ENCODE measurements at regions not wholly inside any gene's neighbourhood (a gene's known extent, or its start where the extent isn't known, plus 50 kb on each side); places are given as distances from the start of the nearest gene placed in this dataset.

DNA sequence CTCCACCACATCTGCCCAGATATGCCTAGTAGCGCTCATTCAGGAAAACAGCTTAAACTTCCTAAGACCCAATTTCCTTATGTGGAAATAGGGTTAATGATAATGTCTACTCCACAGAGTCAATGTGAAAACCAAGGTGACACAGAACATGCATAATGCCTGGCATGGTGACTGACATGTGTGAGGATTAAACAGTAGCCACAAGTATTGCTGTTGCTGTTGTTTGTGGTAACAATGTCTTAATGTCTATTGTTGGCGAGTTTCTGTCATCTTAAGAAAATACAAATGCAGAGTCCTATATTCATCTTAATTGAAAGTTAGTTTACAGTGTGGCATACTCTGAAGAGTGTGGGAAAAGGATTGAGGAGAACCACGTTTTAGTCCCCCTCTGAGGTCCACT lies 75.6 kb upstream of the NGF start:
- no peak for DNase-seq (ENCODE audit: low read depth)

DNA sequence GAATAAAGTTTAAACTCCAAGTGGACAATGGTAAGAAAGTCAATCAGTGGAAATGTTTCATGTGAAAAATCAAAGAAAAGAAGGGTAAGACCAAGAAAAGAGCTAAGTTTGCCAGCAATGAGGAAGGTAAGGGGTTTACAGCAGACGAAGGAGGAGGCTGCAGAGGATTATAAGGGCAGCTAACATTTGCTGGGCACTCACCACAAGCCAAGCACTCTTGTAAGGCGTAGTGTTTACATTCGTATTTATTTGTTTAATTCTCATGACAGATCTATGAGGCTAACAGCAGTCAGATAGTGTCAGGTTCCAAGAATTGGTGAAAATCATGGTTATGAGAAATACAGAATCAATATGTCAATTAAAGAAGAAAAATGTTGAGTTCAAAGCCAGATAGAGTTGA lies 75.2 kb upstream of the NGF start:
- DNase-seq (ENCODE audit: low read depth), result no peak

DNA sequence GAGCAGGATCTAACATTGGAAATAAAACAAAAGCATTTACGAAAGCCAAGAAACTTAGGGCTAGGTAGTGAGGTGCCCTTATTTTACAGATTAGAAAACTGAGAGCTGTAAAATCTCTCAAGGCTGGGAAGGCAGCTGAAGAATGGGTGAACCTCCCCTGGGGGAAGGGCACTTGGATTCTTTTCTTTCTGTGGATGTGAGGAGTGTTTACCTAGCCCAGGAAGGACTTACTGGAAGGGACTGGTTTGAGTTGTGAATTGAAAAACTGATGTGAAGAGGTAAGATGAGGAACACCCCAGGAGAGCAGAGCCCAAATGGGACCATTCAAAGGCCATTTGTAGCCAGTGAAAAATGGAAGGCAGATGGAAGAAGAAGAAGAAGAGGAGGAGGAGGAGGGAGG lies 74.7 kb upstream of the NGF start:
- no peak for DNase-seq (ENCODE audit: low read depth)

DNA sequence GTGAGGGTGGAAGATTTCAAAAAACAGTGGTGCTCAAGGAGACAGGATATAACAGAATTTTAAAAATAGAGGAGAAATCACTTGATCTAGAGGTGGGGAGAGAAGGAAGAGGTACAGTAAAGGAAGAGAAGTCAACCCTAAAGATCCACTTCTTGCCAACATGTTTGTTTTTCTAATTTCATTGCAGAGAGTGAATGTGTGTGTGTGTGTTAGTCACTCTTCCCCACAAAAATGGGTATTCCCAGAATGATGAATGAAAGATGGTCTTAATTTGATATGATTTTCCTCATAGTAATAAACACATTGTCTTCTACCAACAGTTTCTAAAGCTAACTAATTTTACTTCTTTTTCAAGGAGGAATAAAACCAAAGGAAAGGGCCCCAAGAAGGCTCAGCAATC lies 74.2 kb upstream of the NGF start:
- DNase-seq (ENCODE audit: low read depth), result peak; percentile 66

DNA sequence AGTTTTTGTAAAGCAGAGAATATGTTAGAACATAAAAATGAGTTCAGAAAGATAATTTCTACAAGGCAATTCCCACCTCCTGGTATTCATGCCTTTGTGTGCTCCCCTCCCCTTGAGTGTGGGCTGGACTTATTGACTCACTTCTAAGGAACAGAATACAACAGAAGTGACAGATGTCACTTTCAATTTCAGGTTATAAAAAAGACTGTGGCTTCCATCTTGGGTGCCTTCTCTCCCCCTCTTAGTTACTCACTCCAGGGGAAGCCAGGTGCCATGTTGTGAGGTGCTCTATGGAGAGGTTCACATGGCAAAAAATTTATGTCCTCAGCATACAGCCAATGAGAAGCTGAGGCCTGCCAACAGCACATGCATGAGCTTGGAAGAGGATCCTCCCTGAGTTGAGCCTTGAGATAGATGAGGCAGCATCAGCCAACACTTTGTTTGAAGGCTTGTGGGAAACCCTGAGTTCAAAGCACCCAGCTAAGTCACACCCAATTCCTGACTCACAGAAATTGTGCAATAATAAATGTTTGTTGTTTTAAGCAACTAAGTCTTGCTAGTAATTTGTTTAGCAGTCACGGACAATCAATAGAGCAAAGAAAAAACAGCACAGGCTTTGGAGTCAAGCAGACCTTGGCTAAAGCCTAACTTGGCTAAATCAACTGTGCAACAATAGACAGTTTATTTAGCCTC lies 73.5 kb upstream of the NGF start:
- peak; percentile 87 for DNase-seq (ENCODE audit: low read depth)

DNA sequence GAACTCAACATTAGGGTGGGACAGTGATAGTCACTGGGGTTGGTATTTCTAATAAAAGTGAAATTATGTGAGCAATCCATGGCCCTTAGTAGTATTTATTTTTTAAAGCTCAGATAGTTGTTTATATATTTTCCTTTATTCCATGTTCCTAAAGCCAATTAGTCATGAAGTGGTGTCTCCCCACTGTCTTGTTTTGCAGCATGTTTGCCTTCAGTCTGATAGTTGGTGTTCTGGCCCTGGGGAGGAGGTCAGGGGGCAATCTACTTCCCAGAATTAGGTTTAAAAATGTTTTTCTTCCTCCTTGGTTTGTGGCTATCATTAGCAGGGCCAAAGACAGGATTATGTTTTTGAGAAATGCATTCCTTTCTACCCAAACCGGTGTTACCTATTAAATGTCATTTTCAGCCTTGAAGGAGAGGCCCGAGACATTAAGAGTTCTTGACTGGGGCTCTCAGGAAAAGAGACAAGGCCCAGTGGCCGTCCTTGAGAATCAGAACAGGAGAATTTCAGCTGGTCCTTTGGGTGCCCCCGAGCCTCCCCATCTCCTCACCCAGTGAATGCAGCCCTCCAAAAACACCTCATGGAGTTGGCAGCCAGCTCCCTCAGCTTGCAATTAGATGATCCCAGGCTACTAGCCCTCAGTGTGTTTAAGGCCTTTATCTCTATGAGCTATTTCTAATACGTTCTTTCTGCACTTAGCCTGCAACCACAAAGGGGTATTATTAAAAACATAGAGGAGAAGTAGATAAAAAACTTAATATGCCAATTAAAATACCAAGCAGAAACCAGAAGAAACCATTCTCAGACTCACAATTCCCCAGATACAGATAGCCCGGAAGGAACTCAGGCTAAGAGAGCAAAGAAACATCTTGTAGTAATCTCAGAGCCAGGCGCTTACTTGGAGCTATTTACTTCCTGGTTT lies 71.3 kb upstream of the NGF start:
- peak; percentile 82 for DNase-seq (ENCODE audit: low read depth)

DNA sequence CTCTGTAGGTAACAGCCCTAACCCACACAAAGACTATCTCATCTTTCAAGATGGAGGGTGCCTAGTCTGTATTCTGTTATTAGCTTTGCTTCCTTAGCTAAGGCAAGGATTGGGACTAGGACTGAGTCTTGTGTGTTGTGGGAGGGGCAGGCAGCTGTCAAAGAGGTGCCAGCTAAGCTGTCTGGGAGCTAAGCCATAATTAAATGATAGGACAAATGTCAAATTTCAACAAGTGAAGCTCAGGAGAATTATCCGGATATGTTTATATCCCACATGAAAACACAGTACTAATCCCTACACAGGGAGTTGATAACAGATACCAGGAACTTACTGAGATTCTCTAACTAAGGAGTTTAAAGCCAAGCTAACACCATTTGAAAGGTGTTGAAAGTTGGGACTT lies 70.5 kb upstream of the NGF start:
- no peak for DNase-seq (ENCODE audit: low read depth)

DNA sequence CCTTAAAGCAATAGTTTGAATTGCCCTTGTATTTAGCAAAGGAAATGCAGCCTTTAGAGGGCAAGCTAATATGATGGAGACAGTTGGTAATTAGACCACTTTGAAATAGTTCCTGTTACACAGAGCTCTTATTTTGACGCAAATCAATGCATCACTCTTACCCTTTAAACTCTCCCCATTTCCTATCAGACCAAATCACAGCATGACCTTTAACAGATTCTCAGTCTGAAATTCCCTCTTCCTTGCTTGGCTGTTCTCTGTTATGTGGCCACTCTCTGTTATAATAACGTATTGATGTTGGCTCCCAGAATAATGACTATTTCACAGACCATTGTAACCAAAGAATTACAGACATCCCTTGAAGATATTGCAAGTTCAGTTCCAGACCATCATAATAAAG lies 66.9 kb upstream of the NGF start:
- DNase-seq (ENCODE audit: low read depth), result no peak

DNA sequence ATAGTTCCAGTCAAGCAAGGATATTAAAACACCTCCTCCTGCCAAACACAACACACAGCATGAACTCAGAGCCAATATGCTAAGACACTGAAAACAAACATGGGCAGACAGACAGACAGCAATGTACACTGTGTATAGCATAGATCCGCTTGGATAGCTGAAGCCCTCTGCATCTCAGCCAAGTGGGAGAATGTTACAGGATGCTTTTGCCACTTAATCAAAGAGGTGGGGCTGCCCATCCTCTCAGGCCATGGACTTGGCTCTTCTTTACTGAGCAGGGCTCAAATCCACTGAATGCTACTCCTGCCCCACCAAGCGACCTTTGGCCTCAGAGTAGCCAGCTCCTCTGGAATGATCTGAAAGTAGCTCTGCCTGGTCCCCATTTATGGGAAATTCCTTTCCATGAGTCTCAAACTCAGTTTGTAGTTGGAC lies 64.7 kb upstream of the NGF start:
- DNase-seq (ENCODE audit: low read depth), result no peak

DNA sequence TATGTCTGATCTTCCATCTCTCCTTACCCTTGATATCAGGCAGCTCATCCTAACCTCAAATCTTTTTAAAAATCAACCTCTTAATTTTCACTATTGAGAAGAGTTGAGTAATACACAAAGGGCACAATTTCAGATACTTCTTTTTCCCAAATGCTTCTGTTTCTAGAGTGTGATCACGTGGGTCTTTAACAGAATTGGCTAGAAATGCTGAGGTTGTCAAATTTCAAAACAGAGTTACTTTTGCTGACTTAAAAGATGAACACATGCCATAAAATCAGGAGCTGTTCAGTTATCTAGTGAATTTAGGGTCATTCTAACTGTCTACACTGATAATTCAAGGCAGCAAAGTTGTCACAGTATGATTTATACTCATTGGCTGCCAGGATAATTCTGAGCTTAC lies 63.6 kb upstream of the NGF start:
- no peak for DNase-seq (ENCODE audit: low read depth)

DNA sequence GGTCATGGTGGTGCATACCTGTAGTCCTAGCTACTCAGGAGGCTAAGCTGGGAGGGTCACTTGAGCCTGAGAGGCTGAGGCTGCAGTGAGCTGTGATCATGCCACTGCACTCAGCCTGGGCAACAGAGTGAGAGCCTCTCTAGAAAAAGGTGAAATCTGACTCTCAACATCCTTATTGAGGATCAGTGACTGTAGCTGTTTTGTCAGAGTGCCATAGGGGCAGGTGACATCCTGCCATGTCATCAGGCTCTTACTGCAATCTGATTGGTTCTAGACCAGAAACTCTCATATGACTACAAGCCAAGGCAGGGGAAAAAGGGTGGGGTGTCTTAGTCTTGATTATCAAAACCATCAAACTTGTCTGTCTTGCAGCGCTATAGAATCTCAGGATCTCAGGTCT lies 62.8 kb upstream of the NGF start:
- DNase-seq (ENCODE audit: low read depth), result no peak

DNA sequence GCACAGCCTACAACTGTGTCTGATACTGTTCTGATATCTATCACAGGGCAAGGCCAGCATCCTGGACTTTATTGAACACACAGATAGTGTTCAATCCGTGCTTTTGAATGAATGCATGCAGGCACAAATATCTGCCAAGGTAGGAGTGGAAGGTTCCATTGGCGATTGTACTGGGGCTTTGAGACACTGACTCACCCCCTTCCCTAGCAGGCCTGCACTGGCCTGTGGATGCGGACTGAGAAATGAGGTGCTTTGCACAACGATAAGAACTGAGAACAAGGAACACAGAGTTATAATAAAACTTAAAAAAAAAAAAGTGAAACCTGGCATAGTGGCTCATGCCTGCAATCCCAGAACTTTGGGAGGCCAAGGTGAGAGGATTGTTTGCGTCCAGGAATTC lies 62.4 kb upstream of the NGF start:
- DNase-seq (ENCODE audit: low read depth), result no peak

DNA sequence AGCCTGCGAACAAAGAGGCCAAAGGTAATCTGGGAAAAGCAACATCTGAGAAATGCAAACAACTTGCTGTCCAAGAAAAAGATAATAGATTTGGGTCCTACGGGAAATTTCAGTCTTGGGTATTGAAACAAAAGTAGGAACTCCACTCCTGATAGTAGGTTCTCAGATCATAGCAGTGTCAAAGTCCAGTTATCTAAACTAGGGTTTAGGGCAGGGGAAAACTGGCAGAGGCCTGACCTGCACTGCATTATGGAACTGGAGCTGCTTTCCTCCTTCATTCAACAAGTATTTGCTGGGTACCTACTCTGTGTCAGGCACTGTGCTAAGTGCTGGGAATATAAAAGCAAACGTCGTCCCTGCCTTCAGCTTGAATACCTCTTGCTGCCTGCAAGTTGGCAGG lies 60.7 kb upstream of the NGF start:
- DNase-seq (ENCODE audit: low read depth), result no peak
